ENCODE measurements at regions not wholly inside any gene's neighbourhood (a gene's known extent, or its start where the extent isn't known, plus 50 kb on each side); places are given as distances from the start of the nearest gene placed in this dataset.

DNA sequence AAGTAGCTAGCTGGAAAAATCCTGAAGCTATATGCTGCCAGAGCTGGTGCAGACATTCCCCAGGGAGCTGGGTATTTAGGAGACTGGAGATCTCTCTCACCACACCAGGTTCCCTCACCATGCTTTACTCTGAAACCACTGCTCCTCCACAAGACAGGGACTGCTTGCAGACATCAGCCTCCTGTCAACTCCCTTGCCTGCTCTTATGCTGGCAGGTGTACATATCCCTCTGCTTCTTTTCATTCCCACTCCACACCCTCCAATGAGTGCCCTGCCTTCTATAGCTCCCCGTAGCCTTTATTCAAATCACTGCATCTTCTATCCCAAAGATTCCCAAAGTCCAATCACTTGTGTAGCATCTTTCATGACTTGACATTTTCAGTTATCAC, 380.7 kb downstream of the NFIB start:
- TF ChIP-seq, protein P1, sequence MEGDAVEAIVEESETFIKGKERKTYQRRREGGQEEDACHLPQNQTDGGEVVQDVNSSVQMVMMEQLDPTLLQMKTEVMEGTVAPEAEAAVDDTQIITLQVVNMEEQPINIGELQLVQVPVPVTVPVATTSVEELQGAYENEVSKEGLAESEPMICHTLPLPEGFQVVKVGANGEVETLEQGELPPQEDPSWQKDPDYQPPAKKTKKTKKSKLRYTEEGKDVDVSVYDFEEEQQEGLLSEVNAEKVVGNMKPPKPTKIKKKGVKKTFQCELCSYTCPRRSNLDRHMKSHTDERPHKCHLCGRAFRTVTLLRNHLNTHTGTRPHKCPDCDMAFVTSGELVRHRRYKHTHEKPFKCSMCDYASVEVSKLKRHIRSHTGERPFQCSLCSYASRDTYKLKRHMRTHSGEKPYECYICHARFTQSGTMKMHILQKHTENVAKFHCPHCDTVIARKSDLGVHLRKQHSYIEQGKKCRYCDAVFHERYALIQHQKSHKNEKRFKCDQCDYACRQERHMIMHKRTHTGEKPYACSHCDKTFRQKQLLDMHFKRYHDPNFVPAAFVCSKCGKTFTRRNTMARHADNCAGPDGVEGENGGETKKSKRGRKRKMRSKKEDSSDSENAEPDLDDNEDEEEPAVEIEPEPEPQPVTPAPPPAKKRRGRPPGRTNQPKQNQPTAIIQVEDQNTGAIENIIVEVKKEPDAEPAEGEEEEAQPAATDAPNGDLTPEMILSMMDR (IDR thresholded peaks at IDR 0.05) = no peak
- no peak for TF ChIP-seq EZH2 (IDR thresholded peaks at IDR 0.05)
